GM12892 (cell line): ENCODE measurements at regions not wholly inside any gene's neighbourhood (a gene's known extent, or its start where the extent isn't known, plus 50 kb on each side); places are given as distances from the start of the nearest gene placed in this dataset.

ENCODE experiments used
- DNase-seq: peaks from one replicate; pipeline ENCODE4 v3.0.0; 2011; ENCODE audit not compliant: insufficient read length
- FAIRE-seq: peaks from 2 replicates; lab custom pipeline; 2011; peaks lifted over from hg19 to GRCh38; lab: Jason Lieb, UNC
- POLR2A ChIP-seq: IDR thresholded peaks from 2 replicates; pipeline ENCODE4 v1.6.1; 2011; ENCODE audit warnings: low read depth, low read length, control low read depth
- POLR2AphosphoS5 ChIP-seq: IDR thresholded peaks from 2 replicates; pipeline ENCODE4 v1.6.1; 2011; ENCODE audit warnings: low read depth, low read length, control low read depth
- TAF1 ChIP-seq: IDR thresholded peaks from 2 replicates; pipeline ENCODE4 v1.6.1; 2011; ENCODE audit warnings: low read depth, mild to moderate bottlenecking, control low read depth, low read length, borderline replicate concordance

DNA sequence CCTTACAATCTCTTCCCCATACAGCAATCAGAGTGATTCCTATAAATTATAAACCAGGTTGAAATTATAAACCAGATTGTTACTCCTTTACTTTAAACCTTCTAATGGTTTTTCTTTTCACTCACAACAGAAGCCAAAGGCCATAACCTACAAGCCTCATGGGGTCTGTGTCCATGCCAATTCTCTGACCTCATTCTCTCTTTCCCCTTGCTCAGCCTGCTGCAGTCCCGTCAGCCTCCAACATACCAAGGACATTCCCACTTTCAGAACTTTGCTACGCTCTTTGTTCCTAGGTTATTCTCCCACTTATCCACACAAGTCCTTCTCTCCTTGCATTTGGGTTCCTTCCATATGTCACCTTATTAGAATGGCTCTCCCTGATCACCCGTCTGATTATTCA is 277.9 kb upstream of the TCF21 start:
- TF ChIP-seq TAF1 (no peak), POLR2A (no peak), POLR2AphosphoS5 (no peak)
- no peak for FAIRE-seq
- DNase-seq = no peak

DNA sequence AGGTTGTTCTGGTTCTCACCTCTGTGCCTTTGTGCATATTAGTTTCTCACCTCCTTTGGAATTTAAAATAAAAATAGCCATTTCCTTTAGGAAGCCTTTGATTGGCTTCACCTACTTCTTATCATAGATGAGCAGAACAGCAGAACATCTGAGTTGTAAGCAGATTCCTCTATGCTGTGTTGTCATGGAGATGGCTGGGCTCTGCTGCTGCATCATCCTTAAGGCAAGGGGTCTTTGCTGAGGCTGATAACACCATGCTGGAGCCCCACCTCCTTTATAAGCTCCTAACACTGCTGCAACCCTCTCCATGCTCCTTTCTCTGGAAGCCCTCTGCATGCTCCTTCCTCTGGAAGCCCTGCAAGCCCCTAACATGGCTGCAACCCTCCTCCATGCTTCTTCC is 276.5 kb upstream of the TCF21 start:
- FAIRE-seq = no peak
- TF ChIP-seq POLR2A (no peak), POLR2AphosphoS5 (no peak), TAF1 (no peak)

DNA sequence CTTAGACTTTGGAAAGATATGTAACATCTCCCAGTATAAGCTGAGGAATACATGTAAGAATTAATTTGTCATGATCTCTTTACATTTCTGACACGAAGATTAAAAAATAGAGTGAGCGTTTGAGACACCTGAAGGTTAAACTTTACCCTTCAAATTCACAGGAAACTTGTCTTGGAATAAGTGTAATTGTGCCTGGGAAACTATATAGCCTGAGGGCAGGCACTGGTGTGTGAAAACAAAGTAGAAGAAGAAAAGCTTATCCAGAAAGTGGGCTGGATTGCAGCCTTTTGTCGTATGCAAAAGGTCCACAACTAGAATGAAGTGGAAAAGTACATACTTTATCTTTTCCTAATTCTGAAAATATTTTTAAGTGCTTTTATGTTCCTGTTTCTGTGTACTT is 275.7 kb upstream of the TCF21 start:
- FAIRE-seq (no peak), DNase-seq (no peak)
- TF ChIP-seq POLR2A = no peak
- TF ChIP-seq TAF1 = no peak
- TF ChIP-seq POLR2AphosphoS5 = no peak

More for the DNA sequence above, 276.5 kb upstream of the TCF21 start:
- DNase-seq = no peak

DNA sequence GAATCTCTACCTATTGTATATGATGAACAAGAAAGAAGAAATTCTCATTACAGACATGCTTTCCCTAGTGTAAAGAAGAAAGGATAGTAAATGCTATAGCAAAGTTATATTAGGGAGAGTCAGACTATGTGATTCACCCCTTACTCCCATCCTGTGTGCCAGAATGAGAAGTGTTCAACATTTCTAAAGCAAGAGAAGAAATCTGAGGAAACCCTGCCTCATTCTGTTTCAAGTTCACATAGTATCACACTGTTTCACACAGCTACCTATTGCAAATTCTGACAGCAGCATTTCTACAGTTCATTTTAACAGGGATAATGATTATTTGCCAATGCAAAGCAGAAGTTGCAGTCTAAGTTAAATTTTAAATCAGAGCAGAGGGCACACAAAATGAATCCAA is 267.2 kb upstream of the TCF21 start:
- FAIRE-seq = no peak
- DNase-seq = no peak
- TF ChIP-seq POLR2A = no peak
- TF ChIP-seq TAF1 = no peak
- TF ChIP-seq POLR2AphosphoS5 = no peak

- TF ChIP-seq POLR2AphosphoS5 (no peak), TAF1 (no peak), POLR2A (no peak)
- no peak for DNase-seq
- FAIRE-seq = no peak
Observed at GRCh38 chr6:133623065-133623464, 265.8 kb upstream of the TCF21 start.

DNA sequence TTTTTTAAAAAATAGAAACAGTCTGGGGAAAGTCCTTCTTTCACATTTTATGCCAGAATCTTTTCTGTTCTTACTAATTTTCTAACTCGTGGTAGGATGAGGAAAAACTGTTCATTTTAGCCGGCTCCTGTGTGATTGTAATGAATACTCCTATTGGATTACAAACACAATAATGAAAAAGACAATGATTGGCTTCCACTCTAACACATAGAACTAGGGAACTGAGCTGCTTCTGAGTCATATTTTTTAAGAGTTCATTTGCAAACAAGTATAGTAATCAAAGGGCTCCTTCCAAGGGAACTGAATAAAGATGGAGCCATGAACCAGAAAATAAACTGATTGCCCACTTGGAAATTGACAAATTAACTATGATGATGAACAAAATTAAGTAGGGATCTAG is 265.3 kb upstream of the TCF21 start:
- no peak for TF ChIP-seq TAF1
- TF ChIP-seq POLR2A = no peak
- no peak for TF ChIP-seq POLR2AphosphoS5
- DNase-seq = no peak
- FAIRE-seq = no peak

- DNase-seq (no peak), FAIRE-seq (no peak)
- TF ChIP-seq POLR2A (no peak), TAF1 (no peak), POLR2AphosphoS5 (no peak)
Observed at GRCh38 chr6:133626096-133626666, 262.7 kb upstream of the TCF21 start.

DNA sequence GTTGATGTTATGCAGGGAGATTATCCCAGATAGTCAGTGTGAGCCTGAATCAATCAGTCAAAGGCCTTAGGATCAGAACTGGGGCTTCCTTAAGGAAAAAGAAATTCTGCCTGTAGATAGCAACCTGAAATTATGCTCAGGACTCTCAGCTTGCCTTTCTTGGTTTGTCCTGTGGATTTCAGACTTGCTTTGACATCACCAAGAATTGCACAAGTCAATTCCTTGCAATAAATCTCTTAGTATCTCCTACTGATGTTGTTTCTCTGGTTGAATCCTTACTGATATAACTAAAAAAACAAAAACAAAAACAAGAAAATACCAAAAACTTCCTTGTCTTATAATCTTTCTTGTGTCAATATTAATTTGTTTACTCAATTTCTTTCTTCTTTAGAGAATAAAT is 258.9 kb upstream of the TCF21 start:
- FAIRE-seq = no peak
- DNase-seq = no peak
- no peak for TF ChIP-seq TAF1
- TF ChIP-seq POLR2A = no peak
- TF ChIP-seq POLR2AphosphoS5 = no peak

- FAIRE-seq = no peak
- no peak for TF ChIP-seq TAF1
- TF ChIP-seq POLR2A = no peak
- no peak for TF ChIP-seq POLR2AphosphoS5
Observed at GRCh38 chr6:133630651-133631050, 258.3 kb upstream of the TCF21 start.

DNA sequence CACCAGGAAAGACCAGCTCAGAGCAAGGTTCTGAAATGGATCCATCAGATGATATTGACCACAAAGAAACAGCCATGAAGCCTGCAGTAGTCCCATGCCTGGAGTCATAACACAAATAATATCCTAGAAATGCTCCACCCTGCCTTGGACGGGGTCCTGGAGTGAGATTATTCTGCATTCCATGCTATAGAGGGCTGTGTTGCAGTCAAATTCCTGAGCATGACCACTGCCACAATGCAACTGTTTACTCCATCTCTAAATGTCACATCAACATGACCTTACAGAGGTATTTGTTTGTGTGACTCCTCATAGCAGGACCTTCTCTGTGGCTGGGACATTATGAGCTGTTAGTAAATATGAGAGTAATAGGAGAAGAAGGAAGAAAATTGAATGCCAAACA is 257.5 kb upstream of the TCF21 start:
- TF ChIP-seq TAF1 (no peak), POLR2AphosphoS5 (no peak), POLR2A (no peak)
- FAIRE-seq = no peak
- no peak for DNase-seq

More at GRCh38 chr6:133630651-133631050, 258.3 kb upstream of the TCF21 start:
- DNase-seq = no peak

GRCh38 chr6:133632206-133632605 is 256.7 kb upstream of the TCF21 start:
- DNase-seq = no peak
- no peak for TF ChIP-seq POLR2AphosphoS5
- no peak for TF ChIP-seq POLR2A
- TF ChIP-seq TAF1 = no peak
- no peak for FAIRE-seq

GRCh38 chr6:133632906-133633305 is 256.0 kb upstream of the TCF21 start:
- TF ChIP-seq TAF1 (no peak), POLR2A (no peak), POLR2AphosphoS5 (no peak)
- FAIRE-seq = no peak
- DNase-seq = no peak

DNA sequence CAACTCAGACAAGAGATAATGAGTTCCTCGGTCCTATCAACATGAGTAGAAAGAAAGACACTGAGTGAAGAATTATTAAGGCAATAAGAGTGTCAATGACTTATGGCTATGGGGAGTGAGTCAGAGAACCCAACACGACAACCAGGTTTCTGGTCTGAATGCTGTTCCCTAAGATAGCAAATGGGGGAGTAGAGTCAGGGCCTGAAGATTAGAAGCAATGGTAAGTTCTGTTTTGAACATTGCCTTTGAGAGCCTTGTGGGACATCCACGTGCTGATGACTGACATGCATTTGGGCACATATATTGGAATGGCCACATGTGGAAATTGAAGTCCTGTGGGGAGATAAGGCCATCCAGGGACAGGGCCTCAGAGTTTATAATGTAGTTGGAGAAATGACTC is 254.4 kb upstream of the TCF21 start:
- DNase-seq (no peak), FAIRE-seq (no peak)
- no peak for TF ChIP-seq POLR2AphosphoS5
- TF ChIP-seq POLR2A = no peak
- TF ChIP-seq TAF1 = no peak

DNA sequence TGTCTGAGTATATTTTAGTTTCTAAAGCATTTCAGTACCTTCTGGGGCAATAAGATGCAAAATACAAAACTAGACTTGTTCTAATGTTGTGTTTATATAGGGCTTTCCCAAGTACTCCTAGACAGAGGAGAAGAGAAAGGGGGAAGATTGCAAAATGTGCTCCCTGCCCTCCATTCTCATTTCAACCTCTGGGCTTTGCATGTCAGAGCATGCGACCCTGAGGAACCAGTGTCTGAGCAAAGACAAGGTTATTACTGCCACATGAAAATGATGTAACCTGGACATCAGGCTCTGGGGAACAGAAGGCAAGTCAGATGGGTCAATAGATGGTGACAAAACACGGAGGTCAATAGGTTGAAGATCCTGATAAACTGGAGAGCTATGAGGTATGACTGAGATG is 253.5 kb upstream of the TCF21 start:
- FAIRE-seq (no peak), DNase-seq (no peak)
- TF ChIP-seq TAF1 (no peak), POLR2A (no peak), POLR2AphosphoS5 (no peak)

DNA sequence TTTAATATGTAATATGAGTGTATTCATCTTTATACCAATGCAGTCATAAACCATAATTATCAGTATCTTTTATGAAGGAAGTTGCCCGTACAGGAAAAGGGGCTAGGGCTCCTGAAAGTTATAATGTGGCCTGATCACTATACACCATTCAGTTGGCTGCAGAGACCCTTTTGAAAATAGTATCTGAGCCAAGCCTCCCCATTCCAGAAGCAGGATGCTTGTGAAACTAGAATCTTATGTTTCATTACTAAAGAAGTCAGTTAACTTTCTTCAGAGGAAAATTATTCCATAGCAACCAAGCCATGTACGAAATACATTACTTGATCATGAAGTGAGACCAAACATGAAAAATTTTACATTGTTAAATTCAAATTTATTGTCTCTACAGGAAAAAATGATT is 251.5 kb upstream of the TCF21 start:
- TF ChIP-seq POLR2AphosphoS5 (no peak), POLR2A (no peak), TAF1 (no peak)
- DNase-seq (no peak), FAIRE-seq (no peak)
